HepG2 (cell line): ENCODE measurements at regions not wholly inside any gene's neighbourhood (a gene's known extent, or its start where the extent isn't known, plus 50 kb on each side); places are given as distances from the start of the nearest gene placed in this dataset.
A peak's percentile ranks its signal among the peaks of the same experiment; 100 is the strongest.

Source experiments
- HOXA3 ChIP-seq: sonication (generic); formaldehyde crosslinking; IDR thresholded peaks from 2 replicates; pipeline ENCODE4 v1.5.0; 2020; ENCODE audit warnings: missing genetic modification reagents
- MIER3 ChIP-seq: IDR thresholded peaks from 2 replicates; pipeline ENCODE4 v1.6.1; 2016; ENCODE audit warnings: missing compliant biosample characterization, borderline replicate concordance
- MIXL1 ChIP-seq: IDR thresholded peaks from 2 replicates; pipeline ENCODE4 v1.6.1; 2016
- NR1H2 ChIP-seq: sonication (generic); formaldehyde crosslinking; IDR thresholded peaks from 2 replicates; pipeline ENCODE4 v1.8.1; 2022; ENCODE audit warnings: low read depth, missing genetic modification reagents, borderline replicate concordance
- SAFB2 ChIP-seq: sonication (generic); formaldehyde crosslinking; IDR thresholded peaks from 2 replicates; pipeline ENCODE4 v1.5.1; 2020; ENCODE audit warnings: missing genetic modification reagents, low read depth, mild to moderate bottlenecking, borderline replicate concordance
- XRCC5 ChIP-seq: fragments of 200-400 bp; formaldehyde crosslinking; optimal IDR thresholded peaks from 2 replicates; pipeline ENCODE3; 2017; ENCODE audit warnings: mild to moderate bottlenecking, low read length
- ZFP36 ChIP-seq: fragments of 150-350 bp; IDR thresholded peaks from 2 replicates; pipeline ENCODE4 v1.6.1; 2018; ENCODE audit warnings: borderline replicate concordance, low read length, low read depth; ENCODE audit not compliant: partially characterized antibody
- ZMYM4 ChIP-seq: sonication (generic); formaldehyde crosslinking; IDR thresholded peaks from 2 replicates; pipeline ENCODE4 v1.8.1; 2023; ENCODE audit warnings: mild to moderate bottlenecking, missing genetic modification reagents
- ZNF260 ChIP-seq: sonication (generic); formaldehyde crosslinking; IDR thresholded peaks from 2 replicates; pipeline ENCODE4 v1.4.0; 2020; ENCODE audit warnings: missing genetic modification reagents, low read depth, mild to moderate bottlenecking, borderline replicate concordance
- ZNF460 ChIP-seq: sonication (generic); formaldehyde crosslinking; IDR thresholded peaks from 2 replicates; pipeline ENCODE4 v1.5.1; 2020; ENCODE audit warnings: missing genetic modification reagents, mild to moderate bottlenecking, borderline replicate concordance
- ZNF629 ChIP-seq: sonication (generic); formaldehyde crosslinking; conservative IDR thresholded peaks from 2 replicates; pipeline ENCODE4 v1.5.0; 2020; ENCODE audit warnings: missing genetic modification reagents
- ZNF816 ChIP-seq: sonication (generic); formaldehyde crosslinking; IDR thresholded peaks from 2 replicates; pipeline ENCODE4 v1.8.0; 2022; ENCODE audit warnings: missing genetic modification reagents, mild to moderate bottlenecking, borderline replicate concordance
- TF ChIP-seq, protein P1 (sequence below): sonication (generic); formaldehyde crosslinking; IDR thresholded peaks from 2 replicates; pipeline ENCODE4 v1.4.0; 2020; ENCODE audit warnings: missing genetic modification reagents
- TF ChIP-seq, protein P2 (sequence below): sonication (generic); formaldehyde crosslinking; IDR thresholded peaks from 2 replicates; pipeline ENCODE4 v1.5.0; 2020; ENCODE audit warnings: mild to moderate bottlenecking, missing genetic modification reagents
- TF ChIP-seq, protein P3 (sequence below): sonication (generic); formaldehyde crosslinking; IDR thresholded peaks from 2 replicates; pipeline ENCODE4 v1.5.1; 2020; ENCODE audit warnings: mild to moderate bottlenecking, moderate library complexity, missing genetic modification reagents
- TF ChIP-seq, protein P4 (sequence below): sonication (generic); formaldehyde crosslinking; IDR thresholded peaks from 2 replicates; pipeline ENCODE4 v1.8.0; 2022; ENCODE audit warnings: mild to moderate bottlenecking, missing genetic modification reagents, moderate library complexity
- TF ChIP-seq, protein P5 (sequence below): sonication (generic); formaldehyde crosslinking; IDR thresholded peaks from 2 replicates; pipeline ENCODE4 v1.5.0; 2020; ENCODE audit warnings: missing genetic modification reagents

DNA sequence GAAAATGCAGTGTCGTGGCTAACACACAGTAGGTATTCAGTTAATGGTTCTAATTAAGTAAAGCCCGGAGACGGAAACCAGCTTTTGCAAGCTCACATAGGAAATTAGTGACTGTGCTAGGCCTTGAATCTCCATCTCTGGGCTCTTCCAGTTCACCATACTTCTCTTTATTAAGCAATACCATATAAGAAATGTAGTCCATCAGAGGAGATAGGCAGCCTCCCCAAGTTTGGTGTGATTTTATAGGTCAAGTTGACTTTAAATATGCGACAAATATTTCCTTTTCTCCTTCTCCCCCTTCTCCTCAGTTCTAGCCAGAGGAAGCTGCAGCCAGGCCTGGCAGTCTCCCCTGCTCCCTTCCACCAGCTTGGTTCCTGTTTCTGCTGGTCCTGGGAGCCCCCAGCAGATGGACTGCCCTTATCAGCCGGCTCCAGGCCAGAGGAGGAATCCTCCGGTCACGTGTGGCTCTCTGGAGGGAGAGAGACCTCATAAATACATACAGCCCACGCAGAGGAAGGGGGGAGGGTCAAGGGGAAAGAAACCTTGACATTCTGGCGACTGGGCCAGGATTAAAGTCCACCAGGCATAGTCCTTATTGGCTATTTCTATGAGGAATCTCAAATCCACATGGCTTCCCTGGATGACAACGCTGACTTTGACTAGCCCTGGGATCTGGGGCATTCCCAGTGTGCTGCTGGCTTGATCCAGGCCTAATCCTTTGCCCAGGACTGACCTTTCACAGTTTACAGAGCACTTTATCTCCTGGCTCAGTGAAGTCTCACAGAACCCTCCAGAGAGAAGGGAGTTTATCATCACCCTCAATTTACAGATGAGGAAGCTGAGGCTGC lies 115.1 kb upstream of the JUN start (continued):
- TF ChIP-seq, protein P1, sequence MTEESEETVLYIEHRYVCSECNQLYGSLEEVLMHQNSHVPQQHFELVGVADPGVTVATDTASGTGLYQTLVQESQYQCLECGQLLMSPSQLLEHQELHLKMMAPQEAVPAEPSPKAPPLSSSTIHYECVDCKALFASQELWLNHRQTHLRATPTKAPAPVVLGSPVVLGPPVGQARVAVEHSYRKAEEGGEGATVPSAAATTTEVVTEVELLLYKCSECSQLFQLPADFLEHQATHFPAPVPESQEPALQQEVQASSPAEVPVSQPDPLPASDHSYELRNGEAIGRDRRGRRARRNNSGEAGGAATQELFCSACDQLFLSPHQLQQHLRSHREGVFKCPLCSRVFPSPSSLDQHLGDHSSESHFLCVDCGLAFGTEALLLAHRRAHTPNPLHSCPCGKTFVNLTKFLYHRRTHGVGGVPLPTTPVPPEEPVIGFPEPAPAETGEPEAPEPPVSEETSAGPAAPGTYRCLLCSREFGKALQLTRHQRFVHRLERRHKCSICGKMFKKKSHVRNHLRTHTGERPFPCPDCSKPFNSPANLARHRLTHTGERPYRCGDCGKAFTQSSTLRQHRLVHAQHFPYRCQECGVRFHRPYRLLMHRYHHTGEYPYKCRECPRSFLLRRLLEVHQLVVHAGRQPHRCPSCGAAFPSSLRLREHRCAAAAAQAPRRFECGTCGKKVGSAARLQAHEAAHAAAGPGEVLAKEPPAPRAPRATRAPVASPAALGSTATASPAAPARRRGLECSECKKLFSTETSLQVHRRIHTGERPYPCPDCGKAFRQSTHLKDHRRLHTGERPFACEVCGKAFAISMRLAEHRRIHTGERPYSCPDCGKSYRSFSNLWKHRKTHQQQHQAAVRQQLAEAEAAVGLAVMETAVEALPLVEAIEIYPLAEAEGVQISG (CRISPR knock-in tag), result peak; percentile 75
- TF ChIP-seq, protein P2, sequence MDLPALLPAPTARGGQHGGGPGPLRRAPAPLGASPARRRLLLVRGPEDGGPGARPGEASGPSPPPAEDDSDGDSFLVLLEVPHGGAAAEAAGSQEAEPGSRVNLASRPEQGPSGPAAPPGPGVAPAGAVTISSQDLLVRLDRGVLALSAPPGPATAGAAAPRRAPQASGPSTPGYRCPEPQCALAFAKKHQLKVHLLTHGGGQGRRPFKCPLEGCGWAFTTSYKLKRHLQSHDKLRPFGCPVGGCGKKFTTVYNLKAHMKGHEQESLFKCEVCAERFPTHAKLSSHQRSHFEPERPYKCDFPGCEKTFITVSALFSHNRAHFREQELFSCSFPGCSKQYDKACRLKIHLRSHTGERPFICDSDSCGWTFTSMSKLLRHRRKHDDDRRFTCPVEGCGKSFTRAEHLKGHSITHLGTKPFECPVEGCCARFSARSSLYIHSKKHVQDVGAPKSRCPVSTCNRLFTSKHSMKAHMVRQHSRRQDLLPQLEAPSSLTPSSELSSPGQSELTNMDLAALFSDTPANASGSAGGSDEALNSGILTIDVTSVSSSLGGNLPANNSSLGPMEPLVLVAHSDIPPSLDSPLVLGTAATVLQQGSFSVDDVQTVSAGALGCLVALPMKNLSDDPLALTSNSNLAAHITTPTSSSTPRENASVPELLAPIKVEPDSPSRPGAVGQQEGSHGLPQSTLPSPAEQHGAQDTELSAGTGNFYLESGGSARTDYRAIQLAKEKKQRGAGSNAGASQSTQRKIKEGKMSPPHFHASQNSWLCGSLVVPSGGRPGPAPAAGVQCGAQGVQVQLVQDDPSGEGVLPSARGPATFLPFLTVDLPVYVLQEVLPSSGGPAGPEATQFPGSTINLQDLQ (CRISPR knock-in tag), result no peak
- no peak for TF ChIP-seq ZNF260 (CRISPR knock-in tag)
- TF ChIP-seq XRCC5, result peak; percentile 50
- TF ChIP-seq, protein P3, sequence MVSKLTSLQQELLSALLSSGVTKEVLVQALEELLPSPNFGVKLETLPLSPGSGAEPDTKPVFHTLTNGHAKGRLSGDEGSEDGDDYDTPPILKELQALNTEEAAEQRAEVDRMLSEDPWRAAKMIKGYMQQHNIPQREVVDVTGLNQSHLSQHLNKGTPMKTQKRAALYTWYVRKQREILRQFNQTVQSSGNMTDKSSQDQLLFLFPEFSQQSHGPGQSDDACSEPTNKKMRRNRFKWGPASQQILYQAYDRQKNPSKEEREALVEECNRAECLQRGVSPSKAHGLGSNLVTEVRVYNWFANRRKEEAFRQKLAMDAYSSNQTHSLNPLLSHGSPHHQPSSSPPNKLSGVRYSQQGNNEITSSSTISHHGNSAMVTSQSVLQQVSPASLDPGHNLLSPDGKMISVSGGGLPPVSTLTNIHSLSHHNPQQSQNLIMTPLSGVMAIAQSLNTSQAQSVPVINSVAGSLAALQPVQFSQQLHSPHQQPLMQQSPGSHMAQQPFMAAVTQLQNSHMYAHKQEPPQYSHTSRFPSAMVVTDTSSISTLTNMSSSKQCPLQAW (CRISPR knock-in tag), result peak; percentile 98
- peak; percentile 77 for TF ChIP-seq MIXL1 (CRISPR knock-in tag)
- TF ChIP-seq HOXA3 (CRISPR knock-in tag), result peak; percentile 83
- TF ChIP-seq ZNF629 (CRISPR knock-in tag), result no peak
- peak; percentile 80; the same call in 1 of the 2 replicates for TF ChIP-seq MIER3 (CRISPR knock-in tag)
- TF ChIP-seq ZFP36, result no peak
- TF ChIP-seq NR1H2 (CRISPR knock-in tag), result no peak
- TF ChIP-seq, protein P4, sequence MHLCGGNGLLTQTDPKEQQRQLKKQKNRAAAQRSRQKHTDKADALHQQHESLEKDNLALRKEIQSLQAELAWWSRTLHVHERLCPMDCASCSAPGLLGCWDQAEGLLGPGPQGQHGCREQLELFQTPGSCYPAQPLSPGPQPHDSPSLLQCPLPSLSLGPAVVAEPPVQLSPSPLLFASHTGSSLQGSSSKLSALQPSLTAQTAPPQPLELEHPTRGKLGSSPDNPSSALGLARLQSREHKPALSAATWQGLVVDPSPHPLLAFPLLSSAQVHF, result no peak
- TF ChIP-seq SAFB2 (CRISPR knock-in tag), result no peak
- peak; percentile 84 for TF ChIP-seq ZNF816 (CRISPR knock-in tag)
- TF ChIP-seq, protein P5, sequence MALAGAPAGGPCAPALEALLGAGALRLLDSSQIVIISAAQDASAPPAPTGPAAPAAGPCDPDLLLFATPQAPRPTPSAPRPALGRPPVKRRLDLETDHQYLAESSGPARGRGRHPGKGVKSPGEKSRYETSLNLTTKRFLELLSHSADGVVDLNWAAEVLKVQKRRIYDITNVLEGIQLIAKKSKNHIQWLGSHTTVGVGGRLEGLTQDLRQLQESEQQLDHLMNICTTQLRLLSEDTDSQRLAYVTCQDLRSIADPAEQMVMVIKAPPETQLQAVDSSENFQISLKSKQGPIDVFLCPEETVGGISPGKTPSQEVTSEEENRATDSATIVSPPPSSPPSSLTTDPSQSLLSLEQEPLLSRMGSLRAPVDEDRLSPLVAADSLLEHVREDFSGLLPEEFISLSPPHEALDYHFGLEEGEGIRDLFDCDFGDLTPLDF (CRISPR knock-in tag), result no peak
- no peak for TF ChIP-seq ZNF460 (CRISPR knock-in tag)
- peak; percentile 93 for TF ChIP-seq ZMYM4
